H9 (cell line): ENCODE measurements at regions not wholly inside any gene's neighbourhood (a gene's known extent, or its start where the extent isn't known, plus 50 kb on each side); places are given as distances from the start of the nearest gene placed in this dataset.

ENCODE experiments used
- DNase-seq: peaks from one replicate; pipeline ENCODE4 v3.0.0-alpha.2; 2017
- H2AFZ ChIP-seq: one replicate; pipeline ENCODE4 v1.6.1; 2013; ENCODE audit warnings: mild to moderate bottlenecking, low read length, control low read depth, moderate library complexity
- H2AK5ac ChIP-seq: 2 replicates; pipeline ENCODE4 v1.6.1; 2013; ENCODE audit warnings: low read length, control low read depth, mixed read lengths; ENCODE audit not compliant: insufficient read length
- H2BK120ac ChIP-seq: one replicate; pipeline ENCODE4 v1.6.1; 2013; ENCODE audit warnings: low read depth, mild to moderate bottlenecking, low read length, control low read depth, inconsistent platforms; ENCODE audit not compliant: poor library complexity, severe bottlenecking
- H2BK12ac ChIP-seq: 2 replicates; pipeline ENCODE4 v1.6.1; 2013; ENCODE audit warnings: low read length, control low read depth, mixed read lengths, low read depth; ENCODE audit not compliant: insufficient read length
- H2BK15ac ChIP-seq: 2 replicates; pipeline ENCODE4 v1.6.1; 2013; ENCODE audit warnings: low read depth, low read length, control low read depth
- H2BK20ac ChIP-seq: one replicate; pipeline ENCODE4 v1.6.1; 2013; ENCODE audit warnings: low read depth, mild to moderate bottlenecking, low read length, control low read depth, inconsistent platforms; ENCODE audit not compliant: poor library complexity, severe bottlenecking
- H2BK5ac ChIP-seq: 2 replicates; pipeline ENCODE4 v1.6.1; 2013; ENCODE audit warnings: low read length, control low read depth, mixed read lengths; ENCODE audit not compliant: insufficient read length
- H3K14ac ChIP-seq: 2 replicates; pipeline ENCODE4 v1.6.1; 2013; ENCODE audit warnings: low read length, control low read depth; ENCODE audit not compliant: insufficient read depth
- H3K18ac ChIP-seq: 2 replicates; pipeline ENCODE4 v1.6.1; 2013; ENCODE audit warnings: low read depth, mild to moderate bottlenecking, mixed read lengths, low read length, control low read depth; ENCODE audit not compliant: insufficient read length
- H3K23ac ChIP-seq: 2 replicates; pipeline ENCODE4 v1.6.1; 2013; ENCODE audit warnings: low read length, control low read depth, mixed read lengths, low read depth; ENCODE audit not compliant: insufficient read length
- H3K23me2 ChIP-seq: 2 replicates; pipeline ENCODE4 v1.6.1; 2013; ENCODE audit warnings: low read depth, mild to moderate bottlenecking, mixed read lengths, low read length, control low read depth; ENCODE audit not compliant: insufficient read length, poor library complexity, severe bottlenecking
- H3K27ac ChIP-seq: 2 replicates; pipeline ENCODE4 v1.5.1; 2013; ENCODE audit warnings: low read length, control low read depth, mixed read lengths, low read depth; ENCODE audit not compliant: insufficient read length
- H3K27me3 ChIP-seq: 2 replicates; pipeline ENCODE4 v1.6.1; 2013; ENCODE audit warnings: low read length, control low read depth, inconsistent platforms; ENCODE audit not compliant: insufficient read depth
- H3K4ac ChIP-seq: 2 replicates; pipeline ENCODE4 v1.6.1; 2013; ENCODE audit warnings: low read depth, mild to moderate bottlenecking, control low read depth, inconsistent platforms, low read length, moderate library complexity
- H3K4me1 ChIP-seq: 2 replicates; pipeline ENCODE4 v1.6.1; 2013; ENCODE audit warnings: low read length, control low read depth, inconsistent platforms; ENCODE audit not compliant: insufficient read depth
- H3K4me2 ChIP-seq: 2 replicates; pipeline ENCODE4 v1.6.1; 2013; ENCODE audit warnings: low read length, control low read depth, mixed read lengths; ENCODE audit not compliant: insufficient read length, insufficient read depth
- H3K56ac ChIP-seq: 2 replicates; pipeline ENCODE4 v1.6.1; 2013; ENCODE audit warnings: low read depth, mild to moderate bottlenecking, mixed read lengths, low read length, control low read depth; ENCODE audit not compliant: insufficient read length
- H3K79me1 ChIP-seq: 2 replicates; pipeline ENCODE4 v1.6.1; 2013; ENCODE audit warnings: low read depth, mild to moderate bottlenecking, moderate library complexity, low read length, control low read depth, inconsistent platforms; ENCODE audit not compliant: insufficient read depth, poor library complexity, severe bottlenecking
- H3K79me2 ChIP-seq: 2 replicates; pipeline ENCODE4 v1.6.1; 2013; ENCODE audit warnings: low read length, control low read depth, inconsistent platforms; ENCODE audit not compliant: insufficient read depth
- H3K9ac ChIP-seq: 2 replicates; pipeline ENCODE4 v1.6.1; 2013; ENCODE audit warnings: low read length, control low read depth, mixed read lengths; ENCODE audit not compliant: insufficient read length; ENCODE audit errors: extremely low read depth
- H3K9me3 ChIP-seq: one replicate; pipeline ENCODE4 v1.6.1; 2013; ENCODE audit warnings: low read depth, low read length, inconsistent platforms; ENCODE audit not compliant: control insufficient read depth
- H3T11ph ChIP-seq: one replicate; pipeline ENCODE4 v1.6.1; 2013; ENCODE audit warnings: mild to moderate bottlenecking, low read length, control low read depth, inconsistent platforms
- H4K20me1 ChIP-seq: one replicate; pipeline ENCODE4 v1.6.1; 2013; ENCODE audit not compliant: control insufficient read depth, insufficient read length, insufficient read depth
- H4K5ac ChIP-seq: 2 replicates; pipeline ENCODE4 v1.6.1; 2013; ENCODE audit warnings: low read depth, mild to moderate bottlenecking, mixed read lengths, low read length, control low read depth; ENCODE audit not compliant: insufficient read length
- H4K8ac ChIP-seq: replicated peaks from 2 replicates; pipeline ENCODE4 v1.6.1; 2013; ENCODE audit warnings: low read length, control low read depth, mixed read lengths, low read depth; ENCODE audit not compliant: insufficient read length
- H4K91ac ChIP-seq: 2 replicates; pipeline ENCODE4 v1.6.1; 2013; ENCODE audit warnings: low read depth, mild to moderate bottlenecking, moderate library complexity, mixed read lengths, low read length, control low read depth; ENCODE audit not compliant: insufficient read length
- H3K27ac Mint-ChIP-seq, 3 experiments: 2 replicates in 2 of 3; 3 replicates in 1 of 3; pipeline ENCODE4 v1.8.0; 2020 to 2021; ENCODE audit warnings: mixed read lengths in 3 of 3, mild to moderate bottlenecking in 1 of 3, moderate library complexity in 1 of 3
- H3K27me3 Mint-ChIP-seq: 2 replicates; pipeline ENCODE4 v1.8.0; 2021; ENCODE audit warnings: low read depth, mild to moderate bottlenecking, moderate library complexity, mixed read lengths
- H3K36me3 Mint-ChIP-seq, 3 experiments: 2 replicates in 2 of 3; 3 replicates in 1 of 3; pipeline ENCODE4 v1.8.0; 2020 to 2021; ENCODE audit warnings: low read depth in 3 of 3, mixed read lengths in 3 of 3; ENCODE audit not compliant: insufficient read depth in 1 of 3
- H3K4me1 Mint-ChIP-seq, 2 experiments: 2 replicates each; pipeline ENCODE4 v1.8.0; 2020; ENCODE audit warnings: mixed read lengths in 2 of 2
- H3K4me3 Mint-ChIP-seq, 2 experiments: 2 replicates in 1 of 2; 3 replicates in 1 of 2; pipeline ENCODE4 v1.8.0; 2020 to 2021; ENCODE audit warnings: mild to moderate bottlenecking in 2 of 2, mixed read lengths in 2 of 2, moderate library complexity in 1 of 2
- H3K9me3 Mint-ChIP-seq, 2 experiments: 2 replicates in 1 of 2; 3 replicates in 1 of 2; pipeline ENCODE4 v1.8.0; 2020; ENCODE audit warnings: mild to moderate bottlenecking in 2 of 2, mixed read lengths in 2 of 2, moderate library complexity in 1 of 2
- WGBS: extraction: QIAGEN DNeasy Blood & Tissue Kit; methylation state at CpG from one replicate; pipeline ENCODE4 v1.1.7; 2013; ENCODE audit warnings: missing lambda C conversion rate, low lambda C conversion rate, mixed read lengths; ENCODE audit not compliant: insufficient read length; ENCODE audit errors: extremely low coverage; 5-methylcytosine and 5-hydroxymethylcytosine counted together
- TF ChIP-seq, protein P1 (sequence below): fragments of 200-600 bp; sonication (generic); conservative IDR thresholded peaks from 3 replicates; pipeline ENCODE4 v1.8.0; 2021; ENCODE audit warnings: antibody characterized with exemption, mild to moderate bottlenecking

DNA sequence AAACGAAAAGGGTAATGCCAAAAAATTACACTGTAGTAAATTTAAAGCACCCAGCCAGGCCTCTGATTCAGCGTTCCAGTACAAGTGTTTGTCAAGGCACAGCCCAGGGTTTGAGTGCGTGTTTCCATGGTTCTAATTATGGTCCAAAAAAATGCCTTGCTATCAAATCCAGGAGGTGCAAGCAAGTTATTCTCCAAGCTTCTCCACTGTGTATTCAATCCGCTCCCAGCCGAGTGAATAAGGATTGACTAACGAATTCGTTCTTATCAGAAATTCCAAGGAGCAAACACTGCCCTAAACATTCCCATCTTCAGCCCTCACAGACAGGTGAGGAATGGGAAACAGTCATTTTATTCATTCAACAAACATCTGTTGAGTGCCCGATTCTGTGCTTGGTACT lies 103.3 kb upstream of the WWC1 start:
- TF ChIP-seq, protein P1, sequence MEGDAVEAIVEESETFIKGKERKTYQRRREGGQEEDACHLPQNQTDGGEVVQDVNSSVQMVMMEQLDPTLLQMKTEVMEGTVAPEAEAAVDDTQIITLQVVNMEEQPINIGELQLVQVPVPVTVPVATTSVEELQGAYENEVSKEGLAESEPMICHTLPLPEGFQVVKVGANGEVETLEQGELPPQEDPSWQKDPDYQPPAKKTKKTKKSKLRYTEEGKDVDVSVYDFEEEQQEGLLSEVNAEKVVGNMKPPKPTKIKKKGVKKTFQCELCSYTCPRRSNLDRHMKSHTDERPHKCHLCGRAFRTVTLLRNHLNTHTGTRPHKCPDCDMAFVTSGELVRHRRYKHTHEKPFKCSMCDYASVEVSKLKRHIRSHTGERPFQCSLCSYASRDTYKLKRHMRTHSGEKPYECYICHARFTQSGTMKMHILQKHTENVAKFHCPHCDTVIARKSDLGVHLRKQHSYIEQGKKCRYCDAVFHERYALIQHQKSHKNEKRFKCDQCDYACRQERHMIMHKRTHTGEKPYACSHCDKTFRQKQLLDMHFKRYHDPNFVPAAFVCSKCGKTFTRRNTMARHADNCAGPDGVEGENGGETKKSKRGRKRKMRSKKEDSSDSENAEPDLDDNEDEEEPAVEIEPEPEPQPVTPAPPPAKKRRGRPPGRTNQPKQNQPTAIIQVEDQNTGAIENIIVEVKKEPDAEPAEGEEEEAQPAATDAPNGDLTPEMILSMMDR: no peak
- H3K14ac ChIP-seq: no peak overlapping the region

More for the DNA sequence above, 103.3 kb upstream of the WWC1 start:
- no peak overlapping the region for H4K5ac ChIP-seq
- H2AK5ac ChIP-seq: no peak overlapping the region
- H2BK120ac ChIP-seq: no peak overlapping the region
- no peak overlapping the region for H2BK12ac ChIP-seq
- H2BK20ac ChIP-seq: no peak overlapping the region
- no peaks in the 10 kb centered on the region; a peak in 1 of 5 replicates for H3K9me3 Mint-ChIP-seq
- no peak overlapping the region for H3K27ac Mint-ChIP-seq
- H3K9ac ChIP-seq: no peak overlapping the region
- H3K23ac ChIP-seq: no peak overlapping the region
- no peaks in the 10 kb centered on the region for H3K79me1 ChIP-seq
- no peak overlapping the region for H3K27ac ChIP-seq
- no peaks in the 10 kb centered on the region for H3K9me3 ChIP-seq
- no peak overlapping the region for H3K56ac ChIP-seq
- no peak for DNase-seq
- no peak overlapping the region for H3T11ph ChIP-seq
- no peaks in the 10 kb centered on the region for H4K20me1 ChIP-seq
- H2BK5ac ChIP-seq: no peak overlapping the region
- no peaks in the 10 kb centered on the region for H3K27me3 ChIP-seq
- no peaks in the 10 kb centered on the region for H3K79me2 ChIP-seq
- H2BK15ac ChIP-seq: no peak overlapping the region
- H3K4ac ChIP-seq: no peak overlapping the region
- no peaks in the 10 kb centered on the region for H3K23me2 ChIP-seq
- no peak overlapping the region for H3K4me3 Mint-ChIP-seq
- H3K4me1 ChIP-seq: no peaks in the 10 kb centered on the region
- peaks cover 3 to 21% of the 10 kb centered on the region in 2 experiments; a peak in 3 of 4 replicates for H3K4me1 Mint-ChIP-seq
- H4K91ac ChIP-seq: no peak overlapping the region
- no peak overlapping the region for H2AFZ ChIP-seq
- no CpG with 5 or more reads among the region's 8 CpGs for WGBS
- H4K8ac ChIP-seq: no peak overlapping the region
- H3K36me3 Mint-ChIP-seq: no peaks in the 10 kb centered on the region
- no peak overlapping the region for H3K18ac ChIP-seq
- H3K27me3 Mint-ChIP-seq: peaks cover 1% of the 10 kb centered on the region; the same call in 1 of the 2 replicates
- H3K4me2 ChIP-seq: no peak overlapping the region
